ENCODE measurements at regions not wholly inside any gene's neighbourhood (a gene's known extent, or its start where the extent isn't known, plus 50 kb on each side); places are given as distances from the start of the nearest gene placed in this dataset.
"Not testable (repeated sequence)": the region's sequence is repeated elsewhere in the genome, so short reads cannot be mapped to it uniquely, and the experiment has no call there.

GRCh38 chr5:3325972-3326840 is 269.4 kb upstream of the IRX1 start:
- H3K4me1 ChIP-seq, result no peaks in the 10 kb centered on the region
- no peaks in the 10 kb centered on the region for H3K9me3 ChIP-seq
- intact Hi-C loops (cut with DNase I), result no loop called here
- no peaks in the 10 kb centered on the region for H3K36me3 ChIP-seq
- no peaks in the 10 kb centered on the region for H3K27me3 ChIP-seq
- WGBS, 2 donors, result 74 to 76% methylated on average over 36 of the region's 36 CpGs
- no peak overlapping the region for H3K27ac ChIP-seq
- H3K4me3 ChIP-seq (replicated peaks in 1 of 3), result no peak overlapping the region
- no peak for DNase-seq
- TF ChIP-seq POLR2A (IDR thresholded peaks at IDR 0.05) (no peak), CTCF (IDR thresholded peaks at IDR 0.05) (no peak)

GRCh38 chr5:3325201-3325971 is 270.2 kb upstream of the IRX1 start:
- Histone ChIP-seq H3K9me3 (no peaks in the 10 kb centered on the region), H3K4me1 (no peaks in the 10 kb centered on the region), H3K4me3 (replicated peaks in 1 of 3) (no peak overlapping the region), H3K27ac (no peak overlapping the region), H3K36me3 (no peaks in the 10 kb centered on the region), H3K27me3 (no peaks in the 10 kb centered on the region)
- intact Hi-C loops (cut with DNase I), result no loop called here
- WGBS, 2 donors, result 59 to 63% methylated on average over 27 to 28 of the region's 28 CpGs
- DNase-seq, result no peak
- no peak for TF ChIP-seq POLR2A (IDR thresholded peaks at IDR 0.05)
- TF ChIP-seq CTCF (IDR thresholded peaks at IDR 0.05), result no peak

DNA sequence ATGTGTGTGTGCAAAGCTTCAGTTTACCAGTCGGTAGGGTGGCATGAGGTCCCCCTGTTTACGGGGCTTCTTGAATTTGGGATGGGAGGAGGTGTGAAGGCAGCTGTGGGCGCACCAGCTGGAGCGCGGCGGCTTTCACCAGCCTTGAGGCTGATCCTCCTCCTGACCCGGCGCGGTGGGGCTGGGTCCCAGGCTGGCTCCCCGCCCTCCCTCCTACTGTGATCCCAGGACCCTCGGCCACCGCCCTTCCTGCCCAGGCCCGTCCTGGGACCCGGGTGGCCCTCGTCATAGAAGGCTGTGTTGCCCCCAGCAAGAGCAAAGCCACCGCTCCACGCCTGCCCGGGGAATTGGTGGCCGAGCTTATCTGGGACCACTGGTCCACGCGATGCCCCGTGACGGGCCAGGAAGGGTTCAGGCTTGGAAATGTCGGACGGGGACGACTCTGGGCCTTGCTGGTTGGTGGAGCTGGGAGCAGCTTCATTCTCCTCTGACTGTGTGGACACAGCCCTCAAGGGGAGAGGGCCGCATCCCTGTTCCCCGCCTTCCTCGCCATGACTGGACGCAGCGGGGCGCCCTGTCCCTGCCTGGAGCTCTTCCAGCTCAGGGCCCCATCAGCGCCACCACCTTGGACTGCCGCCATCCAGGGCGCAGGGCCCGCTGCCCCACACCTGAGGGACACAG is 271.1 kb upstream of the IRX1 start:
- intact Hi-C loops (cut with DNase I), result no loop called here
- 90 to 93% methylated on average over 7 to 33 of the region's 36 CpGs for whole genome bisulfite sequencing, 2 donors
- no peaks in the 10 kb centered on the region for H3K9me3 ChIP-seq

DNA sequence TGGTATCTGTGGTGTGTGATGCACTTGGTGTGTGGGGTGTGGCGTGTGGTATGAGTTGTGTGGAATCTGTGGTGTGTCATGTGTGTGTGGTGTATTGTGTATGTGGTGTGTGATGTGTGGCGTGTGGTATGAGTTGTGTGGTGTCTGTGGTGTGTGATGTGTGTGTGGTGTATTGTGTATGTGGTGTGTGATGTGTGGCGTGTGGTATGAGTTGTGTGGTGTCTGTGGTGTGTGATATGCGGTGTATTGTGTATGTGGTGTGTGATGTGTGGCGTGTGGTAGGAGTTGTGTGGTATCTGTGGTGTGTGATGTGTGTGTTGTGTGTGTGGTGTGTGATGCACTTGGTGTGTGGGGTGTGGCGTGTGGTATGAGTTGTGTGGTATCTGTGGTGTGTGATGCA is 271.7 kb upstream of the IRX1 start:
- 87 to 93% methylated on average over 6 of the region's 6 CpGs for WGBS, 2 donors
- H3K27ac ChIP-seq; intact Hi-C loops (cut with DNase I); H3K4me1 ChIP-seq; H3K9me3 ChIP-seq; H3K36me3 ChIP-seq; H3K27me3 ChIP-seq; H3K4me3 ChIP-seq (replicated peaks in 1 of 3); DNase-seq: not testable (repeated sequence)

More for the DNA sequence above, 271.1 kb upstream of the IRX1 start:
- Histone ChIP-seq H3K36me3 (no peaks in the 10 kb centered on the region), H3K4me3 (replicated peaks in 1 of 3) (no peak overlapping the region), H3K27ac (no peak overlapping the region), H3K27me3 (no peaks in the 10 kb centered on the region), H3K4me1 (no peaks in the 10 kb centered on the region)
- DNase-seq, result no peak
- TF ChIP-seq CTCF (IDR thresholded peaks at IDR 0.05) (no peak), POLR2A (IDR thresholded peaks at IDR 0.05) (no peak)

- H3K36me3 ChIP-seq, result no peaks in the 10 kb centered on the region
- no peaks in the 10 kb centered on the region for H3K9me3 ChIP-seq
- intact Hi-C loops (cut with DNase I), result no loop called here
- no peak overlapping the region for H3K27ac ChIP-seq
- no peak for DNase-seq
- H3K4me1 ChIP-seq, result no peaks in the 10 kb centered on the region
- 94 to 95% methylated on average over 3 of the region's 3 CpGs for WGBS, 2 donors
- no peaks in the 10 kb centered on the region for H3K27me3 ChIP-seq
- no peak overlapping the region for H3K4me3 ChIP-seq (replicated peaks in 1 of 3)
- TF ChIP-seq CTCF (IDR thresholded peaks at IDR 0.05), result no peak
- no peak for TF ChIP-seq POLR2A (IDR thresholded peaks at IDR 0.05)
Observed at GRCh38 chr5:3323144-3323543, 272.5 kb upstream of the IRX1 start.

All from thyroid gland (tissue), 4 donors.